ENCODE measurements at regions not wholly inside any gene's neighbourhood (a gene's known extent, or its start where the extent isn't known, plus 50 kb on each side); places are given as distances from the start of the nearest gene placed in this dataset.

DNA sequence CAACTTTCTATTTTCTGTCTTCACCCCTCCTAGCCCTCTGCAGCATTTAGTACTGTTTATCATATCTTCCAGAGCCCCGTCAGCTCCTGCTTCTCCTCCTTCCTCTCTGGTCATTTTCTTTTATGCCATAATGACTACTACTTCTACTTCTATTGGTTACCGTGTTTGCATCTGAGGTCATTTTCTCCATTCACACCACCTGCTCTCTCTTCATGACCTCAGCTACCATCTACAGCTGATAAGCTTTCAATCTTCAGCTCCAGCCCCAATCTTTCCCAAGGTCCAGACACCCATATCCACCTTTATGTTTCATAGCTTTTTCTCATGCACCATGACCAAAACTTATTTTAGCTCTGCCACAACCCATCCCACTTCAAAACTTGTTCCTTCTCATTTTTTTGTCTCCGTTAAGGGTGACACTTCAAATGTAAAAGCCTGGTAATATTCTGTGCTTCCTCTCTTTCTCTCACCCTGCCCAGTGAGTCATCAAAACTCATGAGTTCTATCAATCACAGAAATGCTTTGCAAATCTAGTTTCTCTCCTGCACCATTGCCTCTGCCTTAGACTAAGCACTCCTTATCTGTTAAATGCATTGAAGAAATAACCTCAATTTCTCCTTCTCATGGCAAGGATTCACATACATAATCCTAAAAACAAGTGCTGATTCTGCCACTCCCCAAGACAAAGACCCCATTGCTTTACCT lies 71.3 kb upstream of the IQCM start:
- H3K4me3 ChIP-seq (ENCODE audit: low read depth, low read length), result no peak overlapping the region
- no peak for TF ChIP-seq CTCF (IDR thresholded peaks at IDR 0.05; ENCODE audit: insufficient read depth, low read length, poor library complexity, severe bottlenecking)
- H3K36me3 ChIP-seq (ENCODE audit: control insufficient read depth, insufficient read depth, low read length), result no peaks in the 10 kb centered on the region
- DNase-seq (ENCODE audit: low read depth), result no peak
- H3K27me3 ChIP-seq (ENCODE audit: control insufficient read depth, insufficient read depth, low read length), result no peaks in the 10 kb centered on the region

DNA sequence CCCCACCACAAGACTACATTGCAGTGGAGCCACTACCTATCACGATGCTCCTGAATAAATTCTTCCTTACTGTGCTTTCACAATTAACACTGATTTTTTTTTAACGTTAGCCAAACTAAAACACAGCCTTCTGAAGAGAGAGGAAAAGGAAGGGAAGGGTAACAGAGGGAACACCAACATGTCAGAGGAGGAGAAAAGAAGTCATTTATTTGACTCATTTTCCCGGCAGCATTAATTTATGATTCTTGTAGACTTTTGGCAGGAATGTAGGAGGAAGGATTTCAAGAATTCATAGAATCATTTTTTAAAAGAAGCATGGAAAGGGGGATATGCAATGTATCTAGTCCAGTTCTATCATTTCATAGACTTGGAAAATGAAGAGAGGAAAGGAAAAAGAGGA lies 74.3 kb upstream of the IQCM start:
- no peak for DNase-seq (ENCODE audit: low read depth)
- Histone ChIP-seq H3K4me3 (ENCODE audit: low read depth, low read length) (no peak overlapping the region), H3K27me3 (ENCODE audit: control insufficient read depth, insufficient read depth, low read length) (no peaks in the 10 kb centered on the region), H3K36me3 (ENCODE audit: control insufficient read depth, insufficient read depth, low read length) (no peaks in the 10 kb centered on the region)
- TF ChIP-seq CTCF (IDR thresholded peaks at IDR 0.05; ENCODE audit: insufficient read depth, low read length, poor library complexity, severe bottlenecking), result no peak

DNA sequence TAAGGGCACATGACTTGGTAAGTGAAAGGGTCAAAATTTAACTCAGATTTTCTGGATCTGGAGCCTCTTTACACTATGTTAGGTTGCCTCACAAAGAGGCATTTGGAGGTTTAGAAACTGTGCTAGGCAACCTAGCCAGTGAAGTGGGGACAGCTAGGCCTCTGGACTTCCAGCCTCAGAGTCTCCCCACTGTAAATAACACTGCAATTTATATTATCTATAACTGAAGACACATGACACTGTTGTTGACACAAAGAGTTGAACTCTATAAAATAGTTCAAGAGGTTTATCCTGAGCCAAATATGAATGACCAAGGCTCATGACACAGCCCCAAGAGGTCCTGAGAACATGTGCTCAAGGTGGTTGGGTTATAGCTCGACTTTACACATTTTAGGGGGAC lies 74.9 kb upstream of the IQCM start:
- no peak for DNase-seq (ENCODE audit: low read depth)
- H3K27me3 ChIP-seq (ENCODE audit: control insufficient read depth, insufficient read depth, low read length), result no peaks in the 10 kb centered on the region
- no peaks in the 10 kb centered on the region for H3K36me3 ChIP-seq (ENCODE audit: control insufficient read depth, insufficient read depth, low read length)
- no peak for TF ChIP-seq CTCF (IDR thresholded peaks at IDR 0.05; ENCODE audit: insufficient read depth, low read length, poor library complexity, severe bottlenecking)
- no peak overlapping the region for H3K4me3 ChIP-seq (ENCODE audit: low read depth, low read length)

DNA sequence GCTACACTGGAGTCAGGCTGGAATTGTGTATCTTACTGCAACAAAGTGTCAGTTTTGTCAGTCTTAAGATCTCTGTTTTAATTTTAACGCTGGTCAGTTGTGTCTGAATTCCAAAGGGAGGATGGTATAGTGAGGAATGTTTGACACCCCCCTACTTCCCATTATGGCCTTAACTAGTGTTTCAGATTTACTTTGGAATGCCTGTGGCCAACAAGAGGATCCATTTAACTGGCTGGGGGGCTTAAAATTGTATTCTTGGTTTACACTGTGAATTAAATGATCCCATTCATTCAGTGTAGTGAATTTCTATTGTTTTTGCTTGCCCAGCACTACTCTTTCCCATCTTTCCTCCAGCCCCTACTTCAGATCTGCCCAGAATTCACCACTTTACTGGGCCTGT lies 75.8 kb upstream of the IQCM start:
- H3K27me3 ChIP-seq (ENCODE audit: control insufficient read depth, insufficient read depth, low read length), result no peaks in the 10 kb centered on the region
- no peak for DNase-seq (ENCODE audit: low read depth)
- H3K4me3 ChIP-seq (ENCODE audit: low read depth, low read length), result no peak overlapping the region
- no peak for TF ChIP-seq CTCF (IDR thresholded peaks at IDR 0.05; ENCODE audit: insufficient read depth, low read length, poor library complexity, severe bottlenecking)
- no peaks in the 10 kb centered on the region for H3K36me3 ChIP-seq (ENCODE audit: control insufficient read depth, insufficient read depth, low read length)

GRCh38 chr4:149896432-149896831 lies 80.8 kb upstream of the IQCM start:
- DNase-seq (ENCODE audit: low read depth), result no peak

More at GRCh38 chr4:149896432-149896831, 80.8 kb upstream of the IQCM start:
- no peaks in the 10 kb centered on the region for H3K27me3 ChIP-seq (ENCODE audit: control insufficient read depth, insufficient read depth, low read length)
- H3K4me3 ChIP-seq (ENCODE audit: low read depth, low read length), result no peak overlapping the region
- no peaks in the 10 kb centered on the region for H3K36me3 ChIP-seq (ENCODE audit: control insufficient read depth, insufficient read depth, low read length)
- peak; percentile 74 for TF ChIP-seq CTCF (IDR thresholded peaks at IDR 0.05; ENCODE audit: insufficient read depth, low read length, poor library complexity, severe bottlenecking)

All from kidney epithelial cell (primary cell).